HuH-7.5 (cell line): ENCODE measurements at regions not wholly inside any gene's neighbourhood (a gene's known extent, or its start where the extent isn't known, plus 50 kb on each side); places are given as distances from the start of the nearest gene placed in this dataset.

Experiments
- DNase-seq: peaks from one replicate; pipeline ENCODE4 v3.0.0; 2011; ENCODE audit warnings: low spot score

DNA sequence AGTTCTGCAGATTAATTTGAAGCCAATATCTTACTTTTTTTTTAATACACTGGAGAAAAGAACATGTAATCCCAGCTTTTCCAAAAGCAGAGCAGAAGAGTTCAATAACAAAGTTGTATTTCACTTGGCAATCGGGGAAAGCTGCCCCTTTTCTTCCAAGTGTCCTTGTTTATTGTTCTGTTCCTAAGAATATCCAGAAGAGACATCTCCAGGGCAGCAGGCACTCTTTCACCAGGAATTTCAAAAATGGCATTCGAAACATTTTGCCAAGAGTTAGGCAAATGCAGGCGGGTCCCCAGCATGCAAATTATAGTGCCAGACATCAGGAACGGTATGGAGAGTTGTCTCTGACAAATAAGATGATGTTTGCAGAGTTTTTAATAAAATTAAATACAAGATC, 494.5 kb downstream of the BCOR start:
- DNase-seq, result no peak

DNA sequence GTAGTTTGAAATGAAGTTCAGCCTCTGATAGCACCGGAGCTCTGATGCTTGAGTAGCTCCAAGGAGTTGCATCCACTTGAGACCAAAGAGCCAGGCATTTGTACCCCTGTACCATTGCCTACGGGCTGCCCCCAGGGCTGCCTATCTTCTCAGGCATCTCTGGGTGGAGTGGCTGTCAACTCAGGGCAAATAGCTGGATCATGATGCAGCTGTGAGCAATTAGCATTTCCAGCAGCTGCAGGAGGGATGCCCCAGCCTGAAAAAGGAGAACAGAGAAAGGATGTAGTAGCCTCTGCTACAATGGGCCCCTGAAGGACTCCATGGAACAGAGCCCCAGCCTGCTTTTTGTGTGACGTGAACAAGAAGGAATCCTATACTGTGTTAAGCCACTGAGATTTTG, 492.6 kb downstream of the BCOR start:
- DNase-seq, result no peak

DNA sequence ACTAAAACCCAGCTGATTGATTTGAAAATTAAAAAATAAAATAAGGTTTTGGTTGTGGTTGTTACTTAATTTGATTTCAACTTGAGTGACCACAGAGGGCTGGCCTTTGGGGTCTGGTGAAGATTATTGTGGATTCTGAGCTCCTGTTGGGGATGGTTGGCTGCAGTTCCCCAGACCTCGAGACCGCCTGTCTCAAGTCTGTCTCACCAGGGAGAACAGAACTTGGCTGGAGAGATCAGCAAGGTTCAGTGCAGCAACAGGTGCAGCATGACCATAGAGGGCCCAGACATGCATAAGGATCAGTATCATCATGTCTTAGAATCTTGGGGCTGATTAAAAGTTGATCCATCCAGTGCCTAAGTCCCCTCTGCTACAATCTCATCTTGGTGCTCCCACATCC, 491.9 kb downstream of the BCOR start:
- no peak for DNase-seq

DNA sequence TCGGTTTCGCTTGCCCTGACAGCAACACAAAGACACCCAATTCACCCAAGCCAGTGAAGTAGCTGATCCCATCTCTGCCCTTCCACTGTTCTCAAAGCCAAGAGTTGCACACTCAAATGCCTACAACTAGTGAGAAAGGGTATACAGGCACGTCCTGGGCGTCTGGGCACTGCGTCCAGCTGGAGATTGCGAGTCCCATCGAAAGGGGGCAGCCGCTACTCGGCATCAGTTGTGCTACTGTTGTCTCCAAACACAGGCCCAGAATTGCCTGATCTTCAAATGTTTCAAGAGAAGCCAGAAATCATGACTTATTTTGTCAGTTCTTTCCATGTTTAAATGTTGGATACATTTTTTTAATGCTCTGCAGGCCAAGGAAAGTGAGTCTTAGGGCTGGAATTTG, 487.8 kb downstream of the BCOR start:
- no peak for DNase-seq

DNA sequence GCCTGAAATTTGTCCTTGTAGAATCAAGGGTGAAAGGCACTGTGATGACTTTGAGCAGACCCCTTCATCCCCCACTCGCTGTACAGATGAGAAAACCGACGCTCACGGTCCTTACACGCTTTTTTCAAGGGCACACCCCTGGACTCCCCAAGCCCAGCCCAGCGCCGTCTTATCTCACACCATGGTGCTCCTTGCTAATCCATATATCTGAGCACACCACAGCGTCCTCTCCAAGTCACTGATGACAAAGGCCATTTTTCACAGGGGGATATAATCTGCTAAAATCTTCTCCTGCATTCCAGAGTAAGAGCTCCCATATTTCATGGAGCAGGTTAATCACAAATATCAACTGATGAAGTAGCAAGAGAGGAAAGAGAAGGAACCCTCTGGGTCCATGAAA, 486.3 kb downstream of the BCOR start:
- DNase-seq, result no peak

DNA sequence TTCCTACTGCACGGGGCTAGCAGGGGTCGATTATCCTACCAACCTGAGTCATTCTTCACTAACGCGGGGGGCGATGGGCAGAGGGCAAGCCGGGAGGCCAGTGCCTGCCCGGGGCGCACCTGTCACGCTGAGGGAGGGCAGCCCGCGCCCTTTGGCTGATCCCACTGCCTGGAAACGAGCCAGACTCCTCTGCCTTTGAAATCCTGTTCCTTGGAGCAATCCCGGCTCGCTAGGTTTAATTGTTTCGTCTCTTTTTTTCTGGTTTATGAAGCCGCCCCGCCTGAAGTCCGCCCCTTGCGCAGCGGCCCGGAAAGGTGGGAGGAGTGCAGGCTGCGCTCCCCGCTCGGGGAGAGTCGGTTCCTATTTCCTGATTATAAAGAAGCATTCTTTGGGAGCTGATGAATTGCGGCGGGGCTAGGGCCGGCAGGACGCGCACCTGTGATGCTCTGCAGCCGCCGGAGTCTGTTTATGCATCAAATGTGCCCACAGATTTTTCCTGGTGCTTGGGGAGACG, 484.2 kb downstream of the BCOR start:
- DNase-seq, result peak; percentile 22

DNA sequence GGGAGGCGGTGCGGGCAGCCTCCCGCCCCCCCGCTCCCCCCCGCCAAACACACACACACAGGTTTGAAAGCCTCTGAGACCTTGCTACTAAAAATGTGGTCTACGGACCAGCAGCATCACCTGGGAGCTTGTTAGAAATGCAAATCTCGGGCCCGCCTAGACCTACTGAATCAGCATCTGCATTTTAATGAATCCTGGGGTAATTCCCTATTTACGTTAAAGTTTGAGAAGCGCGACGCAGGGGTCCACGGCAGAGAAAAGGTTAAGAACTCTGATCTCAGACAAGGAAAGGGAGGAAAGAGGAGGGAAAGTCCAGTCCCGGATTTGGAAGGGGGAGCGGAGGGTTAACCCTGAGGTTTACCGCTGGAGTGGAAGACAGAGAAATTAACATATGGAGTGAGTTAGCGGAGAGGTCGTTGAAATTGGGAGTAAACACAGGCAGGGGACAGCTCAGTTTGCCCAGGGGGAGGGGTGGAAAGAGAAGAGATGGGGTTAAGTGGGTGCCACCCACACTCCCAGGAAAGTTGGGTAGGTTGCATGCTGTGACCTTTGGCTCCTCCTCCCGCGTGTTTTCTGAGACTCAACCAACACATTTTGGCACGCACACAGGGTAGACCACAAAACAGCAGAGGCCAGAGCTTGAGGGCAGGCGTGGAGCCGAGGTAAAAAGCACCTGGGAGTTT, 483.6 kb downstream of the BCOR start:
- DNase-seq, result no peak

DNA sequence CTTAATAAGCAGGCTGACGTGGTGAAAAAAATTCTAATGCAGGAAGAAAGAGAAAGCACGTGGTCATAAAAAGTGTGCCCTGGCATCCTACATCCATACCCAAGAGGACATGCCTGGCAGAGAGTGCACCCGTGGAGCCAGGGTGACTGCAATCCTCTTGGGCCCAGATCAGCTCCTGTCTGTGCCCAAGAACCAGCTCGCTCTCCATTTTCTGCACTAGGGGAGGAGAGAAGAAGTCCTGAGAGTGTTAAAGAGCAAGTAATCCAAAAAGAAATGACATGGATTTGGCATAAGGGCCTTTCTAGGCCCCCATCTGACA, 483.1 kb downstream of the BCOR start:
- no peak for DNase-seq

DNA sequence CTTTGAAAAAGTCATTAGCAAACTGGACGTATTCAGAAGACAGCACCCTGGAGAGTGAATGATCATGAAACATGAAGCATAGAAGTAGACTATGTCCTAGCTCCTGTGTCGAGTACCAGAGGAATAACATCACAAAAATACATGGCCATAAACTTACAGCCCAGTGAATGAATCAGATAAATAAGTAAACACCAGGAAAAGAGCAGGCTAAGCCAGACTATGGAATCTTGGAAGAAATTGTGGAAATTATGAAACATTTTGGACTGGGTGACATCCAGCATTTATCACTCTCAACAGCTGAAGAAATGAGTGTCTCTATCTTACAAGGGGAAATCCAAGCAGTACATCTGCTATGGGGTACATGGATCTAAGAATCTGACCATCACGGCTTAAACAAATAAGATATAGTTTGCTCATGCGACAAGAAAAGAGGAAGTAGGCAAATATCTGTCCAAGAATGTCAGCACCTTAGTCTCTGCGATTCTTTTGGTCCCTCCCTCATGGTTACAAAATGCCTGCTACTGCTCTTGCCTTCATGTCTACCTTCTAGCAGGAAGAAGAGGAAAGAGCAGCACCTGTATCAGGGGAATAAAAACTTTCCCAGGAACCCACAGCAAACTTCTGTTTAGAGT, 481.5 kb downstream of the BCOR start:
- no peak for DNase-seq

DNA sequence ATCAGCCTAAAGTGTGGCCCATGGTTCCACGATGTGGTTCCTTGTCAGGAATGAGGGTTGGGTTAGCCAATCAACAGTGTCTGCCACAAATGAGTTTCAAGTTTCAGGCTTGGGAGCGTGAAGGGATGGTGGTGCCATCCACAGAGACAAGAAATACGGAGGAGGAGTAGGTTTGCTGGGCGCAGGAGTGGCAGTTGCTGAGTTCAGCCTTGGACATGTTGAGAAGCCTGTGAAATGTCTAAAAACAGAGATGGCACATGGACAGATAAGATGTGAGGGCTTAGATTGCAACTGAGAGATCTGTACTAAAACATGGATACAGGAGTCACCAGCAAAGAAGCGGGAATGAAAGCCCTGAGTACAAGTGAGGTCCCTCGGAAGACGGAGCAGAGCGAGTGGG, 481.0 kb downstream of the BCOR start:
- no peak for DNase-seq

DNA sequence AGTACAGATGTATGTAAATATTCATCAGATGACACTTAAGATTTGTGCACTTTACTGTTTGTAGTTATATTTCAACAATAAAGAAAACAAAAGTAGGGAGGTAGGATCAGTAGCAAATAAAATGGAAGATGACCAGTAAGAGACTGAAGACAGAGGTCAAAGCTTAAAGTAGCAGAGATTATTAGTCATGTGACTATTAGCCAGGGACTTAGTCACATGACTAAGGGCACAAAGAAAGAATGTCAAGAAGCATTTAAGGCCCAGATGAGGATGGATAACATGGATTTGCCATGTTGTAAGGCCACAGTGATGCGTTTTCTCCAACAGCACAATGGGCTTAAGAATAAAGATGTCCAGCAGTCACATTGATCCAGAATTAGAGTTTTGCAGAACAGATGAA, 479.6 kb downstream of the BCOR start:
- no peak for DNase-seq

DNA sequence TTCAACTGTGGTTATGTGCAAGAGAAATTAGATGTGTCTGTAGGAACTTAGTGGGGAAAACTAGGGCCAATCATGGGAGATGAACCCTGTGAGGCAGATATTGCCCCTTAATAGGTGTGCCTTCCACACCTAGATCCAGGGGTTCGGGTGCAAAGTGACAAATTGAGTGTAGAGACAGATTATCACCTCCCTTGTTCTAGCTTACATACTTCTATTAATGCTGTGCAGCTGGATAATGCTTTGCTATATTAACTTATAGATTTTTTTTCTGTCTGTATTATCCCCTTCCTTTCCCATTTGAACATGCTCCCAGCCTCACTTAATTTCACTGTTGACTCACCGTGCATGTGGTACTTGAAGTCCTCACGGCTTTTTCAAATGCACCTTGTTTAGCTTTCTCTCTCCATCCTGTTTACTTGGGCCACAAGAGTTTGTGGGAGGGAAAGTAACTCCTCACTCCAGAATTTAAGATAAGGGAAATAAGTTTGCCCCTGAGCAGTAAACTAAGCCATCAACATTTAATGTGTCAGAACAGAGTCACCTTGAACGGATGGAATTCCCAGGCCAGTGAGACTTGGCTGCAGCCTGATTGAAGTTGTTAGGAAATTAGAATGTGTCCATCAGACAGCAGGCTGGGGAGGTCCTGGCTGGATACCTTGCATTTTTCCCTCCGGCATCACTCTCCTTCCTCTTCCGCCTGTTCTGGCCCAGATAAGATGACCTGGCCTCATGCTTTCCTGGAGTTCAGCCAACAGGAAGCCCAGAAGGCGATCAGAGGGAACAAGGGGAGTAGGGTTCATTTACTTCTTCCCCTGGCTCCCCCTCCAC, 478.4 kb downstream of the BCOR start:
- no peak for DNase-seq

DNA sequence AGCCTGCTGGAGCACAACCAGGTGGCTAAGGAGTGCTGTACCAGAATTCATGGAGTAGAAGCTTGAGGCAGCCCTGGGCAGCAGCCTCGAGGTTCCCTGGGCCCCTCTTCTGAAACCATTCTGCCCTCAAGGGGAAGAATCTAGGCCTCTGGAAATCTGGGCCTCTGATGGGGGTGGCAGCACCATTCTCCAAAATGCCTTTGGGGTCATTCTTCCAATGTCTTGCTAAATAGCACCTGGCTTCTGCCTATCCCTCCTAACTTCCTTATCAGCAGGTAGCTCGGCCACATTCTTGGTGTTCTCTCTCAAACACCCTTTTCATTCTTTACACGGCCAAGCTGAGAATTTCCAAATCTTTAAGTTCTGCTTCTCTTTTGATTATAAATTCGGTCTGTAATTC, 473.6 kb downstream of the BCOR start:
- DNase-seq, result no peak

DNA sequence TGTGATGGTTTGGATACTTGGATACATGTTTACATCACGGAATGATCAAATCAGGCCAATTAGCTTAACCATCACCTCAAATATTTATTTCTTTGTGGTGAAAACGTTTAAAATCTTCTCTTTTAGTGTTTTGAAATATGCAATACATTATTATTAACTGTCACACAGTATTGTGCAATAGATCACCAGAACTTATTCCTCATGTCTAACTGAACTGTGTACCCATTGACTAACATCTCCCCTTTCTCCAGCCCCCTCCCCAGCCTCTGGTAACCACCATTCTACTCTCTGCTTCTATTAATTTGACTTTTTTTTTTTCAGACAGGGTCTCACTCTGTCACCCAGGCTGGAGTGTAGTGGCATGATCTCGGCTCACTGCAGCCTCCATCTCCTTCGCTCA, 471.9 kb downstream of the BCOR start:
- DNase-seq, result no peak

DNA sequence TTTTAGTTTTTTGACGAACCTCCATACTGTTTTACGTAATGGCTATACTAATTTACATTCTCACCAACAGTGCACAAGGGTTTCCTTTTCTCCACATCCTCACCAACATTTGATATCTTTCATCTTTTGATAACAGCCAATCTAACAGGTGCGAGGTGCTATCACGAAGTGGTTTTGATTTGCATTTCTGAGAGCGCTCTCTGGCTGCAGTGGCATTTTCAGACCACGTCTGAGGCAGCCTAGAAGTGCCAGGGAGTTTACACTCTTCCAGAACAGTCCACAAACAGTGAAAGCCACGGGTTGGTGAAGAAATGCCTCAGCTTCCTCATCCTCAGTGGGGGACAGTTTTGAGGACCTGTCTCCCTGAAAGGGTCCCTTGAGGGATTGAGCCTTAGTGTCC, 471.0 kb downstream of the BCOR start:
- DNase-seq, result no peak

DNA sequence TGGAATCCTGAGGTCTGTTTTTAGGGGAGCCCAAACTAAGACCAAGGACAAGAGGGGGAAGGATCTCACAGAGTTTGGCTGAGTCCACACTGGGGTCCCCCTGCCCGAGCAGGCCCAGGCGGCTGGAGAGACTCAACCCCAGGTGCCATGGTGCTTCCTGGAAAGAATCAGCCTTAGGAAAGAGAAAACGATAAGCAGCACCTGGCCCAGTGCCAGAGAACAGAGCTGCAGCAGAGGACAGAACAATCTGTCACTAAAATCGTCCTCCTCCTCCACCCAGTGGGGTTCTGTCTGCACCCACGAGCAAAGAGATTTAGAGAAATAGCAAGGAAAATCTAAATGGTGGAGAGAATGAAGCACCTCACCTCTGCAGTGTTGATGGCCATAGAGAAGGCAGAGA, 470.5 kb downstream of the BCOR start:
- no peak for DNase-seq

DNA sequence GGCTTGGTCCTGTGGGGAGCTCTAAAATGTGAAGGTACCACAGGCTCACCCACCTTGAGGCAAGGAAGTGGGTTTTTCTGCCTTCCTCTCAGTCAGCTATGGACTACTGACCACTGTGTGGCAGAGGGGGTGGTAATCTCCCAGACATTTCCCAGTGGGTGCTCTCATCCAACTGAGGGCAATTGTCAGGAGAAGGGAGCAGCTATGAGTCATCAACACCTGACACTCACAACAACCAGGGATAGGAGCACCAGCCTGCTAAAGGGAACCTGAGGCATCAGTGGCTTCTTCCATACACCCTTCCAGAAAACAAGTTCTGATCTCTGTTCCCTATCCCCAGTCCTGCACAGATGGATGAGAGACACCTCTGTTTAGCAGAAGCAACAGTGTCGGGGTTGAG, 468.8 kb downstream of the BCOR start:
- no peak for DNase-seq

DNA sequence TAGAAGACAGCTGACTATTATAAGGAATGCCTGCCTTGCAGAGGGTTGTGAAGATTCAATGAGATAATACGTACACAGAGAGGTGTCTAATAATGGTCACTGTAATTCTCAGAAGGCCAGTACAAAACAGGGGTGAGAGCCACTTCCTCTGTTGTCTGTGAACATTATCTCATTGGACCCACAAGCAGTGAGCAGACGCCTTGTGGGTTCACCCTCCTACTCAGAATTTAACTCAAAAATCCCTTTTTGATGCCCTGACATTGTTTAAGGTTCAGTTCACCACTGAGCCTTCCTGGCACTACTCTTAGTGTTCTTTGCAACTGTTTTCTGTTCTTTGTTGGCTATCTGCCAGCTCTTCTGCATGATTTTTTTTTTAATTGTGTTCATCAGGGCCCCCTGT, 467.4 kb downstream of the BCOR start:
- no peak for DNase-seq

DNA sequence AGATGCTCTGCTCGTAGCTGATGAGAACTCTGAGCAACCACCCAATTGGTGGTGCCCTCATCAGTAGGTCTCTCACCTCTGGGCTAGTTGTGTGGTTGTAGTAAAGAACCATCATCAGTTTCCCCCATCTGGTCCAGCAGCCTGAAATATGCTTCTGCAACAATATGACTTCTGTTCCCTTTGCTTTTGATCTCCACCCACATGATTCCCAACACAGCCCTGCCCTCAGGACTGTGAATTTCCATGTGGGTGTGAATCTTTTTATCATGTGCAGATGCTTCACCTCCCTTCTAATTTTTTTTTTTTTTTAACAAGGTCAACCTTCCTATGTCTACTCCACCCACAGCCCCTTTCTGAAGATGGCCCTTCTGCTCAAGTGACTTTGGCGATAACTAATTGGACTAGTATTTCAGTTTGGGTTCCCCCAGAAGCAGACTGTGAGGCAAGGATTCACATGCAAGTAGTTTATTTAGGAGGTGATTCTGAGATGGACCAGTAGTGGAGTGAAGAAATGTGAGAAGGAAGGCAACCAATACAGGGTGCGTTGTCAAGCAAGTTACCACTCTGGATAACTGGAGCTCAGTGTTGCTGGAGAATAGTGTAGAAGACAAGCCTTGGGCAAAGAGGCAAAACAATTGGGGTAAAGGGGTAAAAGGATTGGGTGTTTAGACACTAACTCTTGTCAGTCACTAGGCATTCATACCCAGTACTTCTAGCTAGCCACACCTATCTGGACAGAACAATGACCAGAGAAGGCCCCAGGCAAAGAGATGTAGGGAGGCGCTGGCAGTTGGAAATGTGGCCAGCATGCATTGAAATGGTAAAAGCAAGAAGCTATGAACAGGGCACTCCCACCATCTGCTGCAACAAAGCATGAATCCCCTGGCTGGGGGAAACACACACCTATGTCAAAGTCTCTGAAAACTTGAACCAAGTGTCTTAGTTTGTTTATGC, 466.2 kb downstream of the BCOR start:
- DNase-seq, result no peak

DNA sequence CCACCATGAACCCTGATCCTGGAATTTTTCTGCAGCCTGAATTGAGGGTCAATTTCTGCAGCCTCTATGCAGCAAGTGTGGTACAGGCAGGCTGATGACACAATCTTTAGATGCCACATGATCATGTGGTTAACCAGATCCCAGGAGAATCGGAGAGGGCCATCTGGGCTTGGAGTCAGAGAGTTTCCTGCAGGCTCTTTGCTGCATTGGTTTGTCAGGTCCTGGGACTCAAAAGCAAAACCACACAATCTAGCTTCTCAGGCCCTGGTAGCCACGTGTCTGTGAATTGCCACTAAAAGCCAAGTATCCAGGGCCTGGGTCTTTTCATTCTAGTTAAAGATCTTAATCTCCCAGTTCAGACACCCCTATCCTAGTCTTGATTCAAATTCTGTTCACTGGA, 464.5 kb downstream of the BCOR start:
- no peak for DNase-seq

DNA sequence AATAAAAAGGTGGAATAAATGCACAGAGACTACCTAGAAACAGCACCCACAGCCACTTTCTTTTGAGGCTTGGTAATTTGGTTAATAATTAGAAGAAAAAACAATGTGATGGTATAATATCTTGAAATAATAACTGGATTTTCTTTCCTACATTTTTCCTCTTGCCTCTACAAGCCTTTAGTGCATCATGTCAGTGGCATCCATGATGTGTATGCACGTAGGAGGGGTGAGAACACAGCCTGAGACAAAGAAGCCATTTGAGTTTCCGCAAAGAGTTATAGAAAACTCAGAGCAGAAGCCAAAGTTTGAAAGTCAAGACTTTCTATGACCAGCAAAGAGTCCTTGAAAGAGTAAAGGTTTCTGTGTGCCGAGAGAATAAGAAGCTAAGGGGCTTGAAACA, 461.3 kb downstream of the BCOR start:
- DNase-seq, result no peak

DNA sequence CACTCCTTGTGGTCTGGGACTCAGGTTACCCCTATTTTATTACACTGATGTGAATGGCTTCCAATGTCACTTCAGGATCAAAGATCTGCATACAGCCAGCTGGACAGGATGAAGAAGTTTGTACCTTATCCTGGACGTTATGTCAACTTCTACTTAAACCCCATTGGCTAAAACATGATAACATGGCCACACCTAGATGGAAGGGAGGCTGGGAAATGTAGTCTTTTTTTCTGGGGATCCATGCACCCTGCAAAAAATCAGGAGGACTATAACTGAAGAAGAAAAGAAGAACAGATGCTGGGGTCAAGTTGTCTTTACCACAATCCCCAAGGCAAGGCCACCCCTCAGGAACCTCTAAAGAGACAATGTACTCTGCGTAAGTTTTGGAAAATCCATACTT, 459.2 kb downstream of the BCOR start:
- DNase-seq, result no peak
